ENCODE measurements at regions not wholly inside any gene's neighbourhood (a gene's known extent, or its start where the extent isn't known, plus 50 kb on each side); places are given as distances from the start of the nearest gene placed in this dataset.

- Histone ChIP-seq H3K9ac (ENCODE audit: low read depth in 1 of 2, low read length in 2 of 2) (no peak overlapping the region), H3K27me3 (ENCODE audit: control insufficient read depth in 4 of 4, insufficient read depth in 4 of 4, low read length in 3 of 4) (no peaks in the 10 kb centered on the region)
- no peak for DNase-seq (ENCODE audit: low spot score)
Measured at GRCh38 chr20:7151676-7152470, 384.4 kb downstream of the BMP2 start.

More at GRCh38 chr20:7151676-7152470, 384.4 kb downstream of the BMP2 start:
- TF ChIP-seq HNF4A (conservative IDR thresholded peaks at IDR 0.05), result no peak
- no peak for TF ChIP-seq EGR1 (IDR thresholded peaks at IDR 0.05; ENCODE audit: low read depth in 2 of 2)
- no peak for TF ChIP-seq YY1 (IDR thresholded peaks at IDR 0.05)
- no peak for TF ChIP-seq RAD21 (IDR thresholded peaks at IDR 0.05)
- no peak for TF ChIP-seq ATF3 (IDR thresholded peaks at IDR 0.05)
- no peak for TF ChIP-seq FOXA1 (IDR thresholded peaks at IDR 0.05)
- no peak for TF ChIP-seq TAF1 (conservative IDR thresholded peaks at IDR 0.05)
- TF ChIP-seq MAX (IDR thresholded peaks at IDR 0.05), result no peak
- TF ChIP-seq REST (IDR thresholded peaks at IDR 0.05), result no peak
- no peak for TF ChIP-seq SP1 (IDR thresholded peaks at IDR 0.05)
- no peak for TF ChIP-seq CTCF (IDR thresholded peaks at IDR 0.05; ENCODE audit: low read depth, low read length, missing input control)
- no peak for TF ChIP-seq HNF4G (IDR thresholded peaks at IDR 0.05)
- TF ChIP-seq JUND (IDR thresholded peaks at IDR 0.05), result no peak
- Histone ChIP-seq H3K4me1 (ENCODE audit: control insufficient read depth in 4 of 4, insufficient read depth in 4 of 4, low read length in 3 of 4) (peaks cover 2 to 12% (median 11%) of the 10 kb centered on the region in 4 donors), H3K4me3 (ENCODE audit: low read depth in 1 of 3, low read length in 3 of 3) (no peak overlapping the region), H3K27ac (ENCODE audit: low read depth in 1 of 2, low read length in 2 of 2) (no peak overlapping the region), H3K9me3 (ENCODE audit: control insufficient read depth in 4 of 4, low read length in 3 of 4) (no peaks in the 10 kb centered on the region), H3K36me3 (ENCODE audit: control insufficient read depth in 4 of 4, insufficient read depth in 3 of 4, low read depth in 1 of 4, low read length in 3 of 4) (no peaks in the 10 kb centered on the region)
- 59% methylated on average over 2 of the region's 2 CpGs for WGBS

Data from liver (tissue), 8 donors.